IPS-NIHi11 (cell line): ENCODE measurements at regions not wholly inside any gene's neighbourhood (a gene's known extent, or its start where the extent isn't known, plus 50 kb on each side); places are given as distances from the start of the nearest gene placed in this dataset.
A peak's percentile ranks its signal among the peaks of the same experiment; 100 is the strongest.

Source experiments
- DNase-seq: peaks from one replicate; pipeline ENCODE4 v3.0.0; 2012; ENCODE audit warnings: mixed read lengths, low spot score

DNA sequence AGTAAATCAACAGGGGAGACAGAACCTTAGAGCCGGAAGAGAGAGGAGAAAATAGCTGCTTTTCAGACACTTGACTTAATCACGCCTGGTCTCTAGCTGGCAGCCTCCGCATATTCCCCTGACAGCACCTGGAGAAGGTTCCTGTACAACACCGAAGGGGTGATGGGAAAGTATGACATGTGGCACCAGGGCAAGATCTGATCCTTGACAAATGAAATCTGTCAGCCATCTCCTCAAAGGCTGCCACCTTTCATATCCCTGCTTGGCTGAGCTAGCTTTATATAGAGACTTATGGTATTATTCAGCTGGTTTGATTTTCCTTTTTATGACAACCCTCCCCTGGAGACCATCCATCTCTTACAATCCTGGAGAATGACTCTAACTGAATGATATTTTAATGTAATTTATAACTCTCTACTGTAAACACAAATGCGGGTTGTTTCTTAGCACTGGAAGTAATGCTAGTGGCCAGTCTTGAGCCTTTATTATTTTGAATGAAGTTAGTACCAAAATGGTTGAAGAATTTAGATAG, 1205.3 kb upstream of the CDH8 start:
- no peak for DNase-seq

DNA sequence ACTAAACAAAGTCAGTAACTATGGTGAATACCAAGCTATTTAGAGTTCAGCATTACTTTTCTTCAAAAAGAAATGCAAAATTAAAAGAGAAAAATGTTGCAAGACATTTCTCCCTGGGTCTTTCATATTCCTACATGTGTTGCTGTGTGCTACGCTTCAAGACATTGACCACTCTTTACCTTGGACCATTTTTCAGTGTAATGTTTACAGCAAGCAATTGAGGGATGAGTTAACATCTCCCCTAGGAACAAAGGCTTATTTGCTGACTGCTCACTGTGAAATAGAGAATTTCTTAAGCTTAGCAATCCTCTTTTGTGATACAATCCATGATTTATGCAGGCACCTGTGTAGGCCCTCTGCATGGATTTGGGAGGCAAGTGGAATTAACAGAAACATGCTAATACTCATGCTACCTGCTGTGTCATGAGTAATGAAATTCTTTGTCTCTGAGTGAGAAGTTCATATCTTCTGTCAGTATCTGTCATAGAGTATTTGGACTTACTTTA, 1202.9 kb upstream of the CDH8 start:
- DNase-seq, result peak; percentile 6

DNA sequence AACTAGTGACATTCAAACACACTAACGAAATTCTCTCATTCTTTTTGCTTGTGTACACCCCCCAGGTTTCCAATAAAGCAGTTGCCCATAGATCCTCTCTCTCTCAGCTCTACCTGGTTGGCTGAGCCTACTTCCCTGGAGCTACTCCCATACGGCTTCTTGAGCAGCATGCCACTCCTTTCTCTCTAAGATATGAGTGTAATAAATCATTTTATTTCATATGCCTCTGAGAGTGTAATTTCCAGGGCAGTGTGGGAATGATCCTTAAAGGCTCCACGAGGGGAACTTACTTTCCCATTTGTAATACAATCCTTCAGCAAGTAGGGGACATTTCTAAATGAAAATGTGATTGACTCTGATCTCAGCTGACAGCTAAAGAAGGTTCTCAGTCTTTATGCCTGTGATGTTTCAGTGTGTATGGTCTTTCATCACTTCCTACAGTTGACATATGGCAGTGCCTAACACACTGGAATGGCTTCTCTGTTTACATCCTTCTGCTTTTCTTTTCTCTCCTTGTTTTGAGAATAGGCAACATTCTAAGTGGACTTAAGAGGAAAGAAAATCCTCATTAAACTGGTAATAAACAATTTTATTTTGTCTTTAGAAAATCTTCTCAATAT, 1194.3 kb upstream of the CDH8 start:
- DNase-seq, result no peak

DNA sequence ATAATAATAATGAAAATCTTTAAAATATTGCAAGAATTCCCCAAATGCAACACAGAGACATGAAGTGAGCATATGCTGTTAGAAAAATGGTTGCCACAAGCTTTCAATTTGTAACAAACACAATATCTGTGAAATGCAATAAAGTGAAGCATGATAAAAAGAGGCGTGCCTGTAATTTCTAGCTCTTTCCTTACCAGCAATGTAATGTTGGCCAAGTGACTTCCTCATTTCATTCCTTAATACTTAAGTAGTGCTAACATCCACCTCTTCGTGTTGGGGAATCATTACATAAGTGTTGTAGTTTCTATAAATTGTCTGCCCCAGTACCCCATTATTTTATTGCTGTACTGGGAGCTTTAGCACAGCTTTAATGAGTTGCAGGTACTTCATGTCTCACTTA, 1192.0 kb upstream of the CDH8 start:
- no peak for DNase-seq

DNA sequence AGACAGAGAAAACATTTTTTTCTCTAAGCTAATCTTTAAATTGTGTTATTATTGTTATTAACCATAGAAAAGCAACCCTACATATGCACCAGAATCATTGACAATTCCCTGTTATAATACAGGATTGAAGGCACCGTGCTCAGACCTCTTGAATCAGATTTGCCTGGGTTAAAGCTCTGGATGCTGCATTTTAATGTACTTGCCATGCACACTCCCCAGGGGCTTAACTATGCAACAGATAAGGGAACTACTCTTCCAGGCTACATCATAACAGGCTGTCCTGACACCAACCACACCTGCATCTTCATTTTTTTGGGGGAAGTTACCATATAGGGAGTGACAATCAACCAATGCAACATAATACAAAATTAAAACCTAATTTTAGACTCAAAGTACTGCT, 1187.6 kb upstream of the CDH8 start:
- no peak for DNase-seq

DNA sequence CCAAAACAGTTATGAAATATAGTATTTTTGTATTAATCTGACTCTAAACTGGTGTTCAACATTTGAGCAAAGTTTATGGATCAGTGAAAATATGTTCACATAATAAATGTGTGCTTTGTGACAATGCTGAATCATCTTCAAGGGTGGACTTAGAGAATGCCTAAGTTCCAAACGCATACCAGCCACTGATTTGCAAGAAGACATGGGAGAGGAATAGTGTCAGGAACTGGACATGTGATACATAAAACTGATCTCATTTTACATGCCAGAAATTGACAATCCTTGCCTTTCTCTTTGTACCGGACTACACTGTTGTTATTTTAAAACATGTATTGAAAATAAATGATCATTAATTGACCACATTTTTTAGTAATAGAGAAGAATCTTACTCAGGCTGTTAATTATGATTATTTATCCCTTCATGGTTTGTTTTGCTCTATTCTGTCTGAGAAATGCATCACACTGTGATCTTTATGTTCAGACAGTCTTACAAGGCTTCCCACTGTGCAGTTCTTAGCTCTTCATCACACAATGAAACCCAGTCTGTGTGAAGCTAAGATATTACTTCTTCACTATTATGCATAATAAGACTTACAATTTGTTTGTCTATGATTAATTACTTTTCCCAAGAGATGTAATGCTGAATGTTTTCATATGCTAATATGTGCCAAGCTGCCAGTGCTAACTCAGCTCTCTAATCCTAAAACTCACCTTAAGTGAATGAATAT, 1180.6 kb upstream of the CDH8 start:
- DNase-seq, result no peak

DNA sequence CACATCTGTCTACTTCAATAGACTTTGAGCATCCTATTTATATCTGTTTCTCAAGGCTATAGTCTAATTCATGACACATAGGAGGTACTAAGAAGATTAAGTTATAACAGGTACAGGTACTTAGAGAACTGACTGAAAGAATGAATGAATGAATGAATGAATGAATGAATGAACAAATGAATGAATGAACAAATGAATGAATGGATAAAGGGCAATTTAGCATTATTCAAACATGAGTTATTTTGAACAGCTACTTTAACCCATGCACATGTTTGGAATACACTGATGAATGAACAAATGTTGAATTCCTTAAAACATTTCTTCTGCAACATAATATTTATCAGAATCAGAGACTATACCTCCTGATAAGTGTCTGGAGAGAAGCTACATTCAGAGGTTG, 1165.6 kb upstream of the CDH8 start:
- DNase-seq, result no peak

DNA sequence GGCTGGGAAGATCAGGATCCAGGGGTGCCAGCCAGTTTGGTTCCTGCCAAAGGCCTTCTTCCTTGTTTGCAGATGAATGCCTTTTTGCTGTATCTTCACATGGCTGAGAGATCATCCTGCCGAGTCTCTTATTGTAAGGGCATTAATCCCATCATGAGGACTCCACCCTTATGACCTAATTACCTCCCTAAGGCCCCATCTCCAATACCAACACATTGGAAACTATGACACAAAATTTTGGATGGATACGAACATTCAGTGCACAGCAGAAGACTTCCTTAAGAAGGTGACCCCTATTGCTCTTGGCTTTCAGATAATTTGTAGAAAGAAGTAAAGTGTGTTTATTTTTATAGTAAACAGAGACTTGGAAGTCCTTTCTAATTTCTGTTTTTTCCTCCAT, 1164.7 kb upstream of the CDH8 start:
- DNase-seq, result no peak

DNA sequence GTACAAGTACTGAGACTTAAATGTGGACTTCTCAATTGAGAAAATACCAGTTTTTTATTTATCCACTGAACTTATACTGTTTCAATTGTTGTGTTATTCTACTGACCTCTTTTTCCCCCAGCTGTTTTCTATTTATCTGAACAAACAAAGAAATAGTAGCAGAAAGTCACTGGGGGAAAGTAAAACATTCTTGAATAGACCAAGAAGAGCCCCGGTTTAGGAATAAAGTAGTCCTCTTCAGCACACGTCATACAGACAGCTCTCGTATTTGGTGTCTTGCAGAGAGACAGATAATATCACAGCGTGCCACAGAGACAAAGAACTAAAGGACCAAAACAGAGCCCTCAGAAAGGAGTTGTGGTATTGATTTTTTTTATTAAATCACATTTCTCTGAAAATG, 1159.1 kb upstream of the CDH8 start:
- DNase-seq, result no peak

DNA sequence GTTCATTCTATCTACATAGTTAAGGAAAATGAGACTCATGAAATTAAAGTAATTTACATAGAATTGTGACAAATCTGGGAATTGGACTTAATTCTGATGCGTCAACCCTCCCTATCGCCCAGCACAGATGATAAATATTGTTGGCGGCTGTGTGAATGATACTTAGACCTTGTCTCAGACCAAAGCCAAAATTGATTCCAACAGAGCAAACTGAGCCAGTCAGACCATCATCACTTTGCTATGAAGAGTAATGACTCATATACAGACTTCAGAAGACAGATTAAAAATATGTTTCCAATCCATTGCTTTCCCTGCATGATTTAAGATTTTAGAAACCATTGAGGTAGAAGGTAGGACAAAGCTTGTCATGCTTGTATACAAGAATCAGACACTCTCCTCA, 1156.7 kb upstream of the CDH8 start:
- DNase-seq, result no peak

DNA sequence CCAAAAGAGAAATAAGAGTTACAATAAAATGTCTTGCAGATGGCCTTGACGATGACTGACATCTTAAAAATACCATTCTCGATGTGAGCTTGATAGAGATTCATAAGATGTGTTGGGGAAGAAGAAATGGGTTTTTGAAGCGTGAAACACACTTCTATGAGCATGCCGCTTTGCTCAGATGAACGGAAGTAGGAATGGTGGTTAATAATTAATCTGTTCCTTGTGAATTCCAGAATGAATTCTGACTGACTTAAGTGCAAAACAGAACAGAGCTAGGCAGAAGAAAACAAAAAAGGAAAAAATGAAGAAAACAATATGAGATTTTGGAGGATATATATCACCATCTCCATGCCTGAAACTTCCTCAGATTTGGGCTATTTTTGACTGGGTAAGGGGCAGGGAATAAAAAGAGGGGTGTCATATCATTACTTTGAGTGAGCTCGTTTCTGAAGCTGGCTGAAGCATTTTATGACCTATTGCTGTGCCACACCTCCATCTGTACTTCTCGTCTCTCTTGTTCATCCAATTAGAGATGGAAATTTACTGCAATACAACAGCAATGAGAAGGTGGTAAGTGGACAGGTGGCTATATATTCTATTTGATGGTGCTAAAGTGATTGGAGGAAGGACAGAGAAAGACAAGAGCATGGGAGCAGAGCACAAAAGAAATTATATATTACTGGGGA, 1152.0 kb upstream of the CDH8 start:
- DNase-seq, result no peak

DNA sequence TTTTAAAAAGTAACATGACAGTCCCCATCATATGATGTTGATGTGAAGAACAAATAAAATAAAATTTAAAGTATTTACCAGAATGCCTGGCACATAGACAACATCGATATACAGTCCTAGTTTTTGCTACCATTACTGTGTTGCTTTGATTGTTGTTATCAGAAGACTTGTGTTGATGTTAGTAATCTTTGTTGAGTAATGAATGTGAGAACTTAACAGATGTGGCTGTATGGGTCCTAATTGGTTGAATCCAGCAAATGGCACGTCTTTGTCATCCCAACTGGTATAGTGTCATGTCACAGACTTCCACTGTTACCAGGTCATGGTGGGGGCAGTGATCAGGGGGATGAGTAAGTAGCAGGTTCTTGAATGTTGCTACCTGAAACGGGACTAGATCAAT, 1151.4 kb upstream of the CDH8 start:
- no peak for DNase-seq

DNA sequence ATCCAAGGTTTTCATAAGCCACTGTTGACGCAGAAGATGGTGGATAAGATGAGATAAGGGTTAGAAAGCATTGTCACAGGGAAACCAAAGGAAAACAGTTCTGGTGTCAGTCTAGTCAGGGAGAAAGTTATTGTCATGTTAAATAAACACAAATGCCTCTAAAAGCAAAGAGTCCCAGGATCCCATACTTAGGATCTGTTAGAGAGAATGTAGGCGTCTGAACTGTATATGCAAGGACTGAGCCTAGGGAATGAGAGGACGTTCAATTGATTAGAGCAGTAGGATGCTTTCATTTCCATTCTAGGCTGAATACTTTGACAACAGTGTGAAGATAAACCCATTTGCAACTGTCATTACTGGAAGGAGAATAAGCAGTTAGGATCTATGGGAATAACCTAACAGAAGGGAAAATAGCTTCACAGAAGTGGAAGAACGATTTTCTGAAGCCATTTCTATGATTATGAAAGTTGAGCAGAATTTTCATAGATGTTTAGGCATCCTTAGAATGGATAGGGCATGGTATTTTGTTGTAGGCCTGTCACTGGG, 1149.1 kb upstream of the CDH8 start:
- peak; percentile 26 for DNase-seq

DNA sequence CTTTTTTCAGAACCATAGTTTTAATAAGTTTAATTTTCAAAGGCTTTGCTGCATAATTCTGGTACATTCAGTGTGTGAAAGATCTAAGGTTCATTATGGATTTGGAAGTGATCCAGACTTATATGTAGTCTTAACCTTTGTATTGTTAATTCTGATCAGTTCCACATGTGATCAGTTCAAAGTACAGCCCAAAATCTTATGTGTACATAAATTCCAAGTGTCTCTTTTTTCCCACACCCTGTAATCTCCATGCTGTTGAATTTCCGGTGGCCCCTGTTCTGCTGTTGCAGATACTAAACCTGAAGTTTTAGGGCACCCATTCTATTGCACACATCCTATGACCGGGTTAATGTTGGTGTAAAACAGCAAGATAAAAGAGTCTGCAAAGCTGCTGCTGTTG, 1147.5 kb upstream of the CDH8 start:
- no peak for DNase-seq

DNA sequence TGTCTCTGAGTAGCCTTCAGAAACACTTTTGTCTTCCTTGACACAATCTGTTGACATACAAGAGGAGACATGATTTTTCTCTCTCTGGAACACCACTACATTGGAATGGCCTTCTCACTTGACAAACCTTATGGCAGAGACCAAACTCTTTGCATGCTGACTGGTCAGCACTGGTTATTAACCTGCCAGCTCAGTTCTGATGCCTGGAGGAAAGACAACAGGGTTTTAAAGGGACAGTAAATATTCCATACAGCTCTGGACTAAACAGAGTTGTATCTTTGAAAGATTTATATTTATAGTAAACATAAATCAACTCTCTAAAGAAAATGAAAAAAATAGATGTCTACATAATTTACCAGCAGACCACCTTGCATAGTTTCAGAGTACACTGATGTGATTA, 1139.1 kb upstream of the CDH8 start:
- no peak for DNase-seq

DNA sequence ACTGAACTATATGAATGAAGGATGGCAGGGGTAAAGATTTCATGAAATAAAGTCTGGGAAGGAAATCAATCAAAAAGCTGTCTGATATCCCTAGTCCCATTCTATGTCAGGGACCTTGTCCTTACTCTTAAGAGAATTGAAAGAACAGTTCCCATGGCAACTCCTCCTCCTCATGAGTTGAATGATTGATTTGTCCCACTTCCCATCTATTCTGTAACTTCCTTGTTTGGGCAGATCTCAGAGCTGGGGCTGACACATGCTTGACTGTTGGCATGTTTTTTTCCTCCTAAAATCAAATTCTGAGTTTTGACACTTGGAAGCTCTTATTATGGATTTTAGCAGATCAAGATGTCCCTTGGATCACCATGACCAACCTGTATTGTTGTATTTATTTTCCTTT, 1138.6 kb upstream of the CDH8 start:
- DNase-seq, result no peak

DNA sequence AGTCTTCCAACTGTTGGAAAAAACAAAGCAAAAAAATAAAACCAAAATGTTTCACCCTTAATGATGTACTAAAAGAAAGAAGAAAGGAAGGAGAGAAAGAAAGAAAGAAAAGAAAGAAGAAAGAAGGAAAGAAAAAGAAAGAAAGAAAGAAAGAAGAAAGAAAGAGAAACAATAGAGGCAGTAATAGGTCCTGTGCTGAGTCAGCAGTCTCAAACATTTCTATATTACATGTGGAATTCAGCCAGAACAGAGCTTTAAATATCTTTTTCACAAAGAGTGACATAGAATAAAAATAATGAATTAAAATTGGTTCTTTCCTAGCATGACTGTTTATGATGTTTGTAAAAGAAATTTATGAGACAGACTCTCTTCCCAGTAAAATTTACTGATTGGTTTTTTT, 1135.3 kb upstream of the CDH8 start:
- DNase-seq, result no peak

DNA sequence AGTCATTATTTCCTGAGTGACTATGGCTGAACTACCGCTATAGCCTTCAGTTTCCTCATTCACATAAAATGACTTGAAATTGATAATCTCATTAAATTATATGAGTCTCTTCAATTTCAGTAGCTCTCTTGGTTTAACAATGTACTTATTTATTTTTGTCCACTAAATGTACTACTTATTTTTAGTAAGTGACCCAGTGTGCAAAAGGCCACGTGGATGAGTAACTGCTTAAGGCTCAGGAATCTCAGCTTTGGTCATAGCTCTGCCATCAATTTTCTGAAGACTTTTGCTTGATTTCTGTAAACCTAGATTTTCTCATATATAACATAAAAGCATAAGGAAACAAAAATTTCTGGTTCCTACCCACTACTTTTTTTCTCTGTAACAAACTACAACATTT, 1132.9 kb upstream of the CDH8 start:
- no peak for DNase-seq

DNA sequence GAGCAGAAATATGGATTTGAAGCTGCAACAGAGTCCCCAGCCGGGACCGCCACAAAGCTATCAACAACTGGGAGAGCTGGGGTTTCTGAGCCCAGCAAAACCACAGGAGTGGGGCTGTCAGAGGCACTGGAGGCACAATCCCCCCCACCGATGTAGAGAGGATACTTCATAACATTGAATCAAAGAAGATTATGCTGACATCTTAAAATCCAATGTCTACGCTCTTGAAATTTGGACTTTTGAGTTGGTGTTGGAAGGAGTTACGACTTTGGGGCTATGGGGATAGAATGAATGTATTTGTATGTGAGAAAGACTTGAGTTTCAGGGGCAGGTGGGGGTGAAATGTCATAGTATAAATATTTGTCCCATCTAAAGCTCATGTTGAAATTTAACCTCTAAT, 1121.6 kb upstream of the CDH8 start:
- DNase-seq, result no peak

DNA sequence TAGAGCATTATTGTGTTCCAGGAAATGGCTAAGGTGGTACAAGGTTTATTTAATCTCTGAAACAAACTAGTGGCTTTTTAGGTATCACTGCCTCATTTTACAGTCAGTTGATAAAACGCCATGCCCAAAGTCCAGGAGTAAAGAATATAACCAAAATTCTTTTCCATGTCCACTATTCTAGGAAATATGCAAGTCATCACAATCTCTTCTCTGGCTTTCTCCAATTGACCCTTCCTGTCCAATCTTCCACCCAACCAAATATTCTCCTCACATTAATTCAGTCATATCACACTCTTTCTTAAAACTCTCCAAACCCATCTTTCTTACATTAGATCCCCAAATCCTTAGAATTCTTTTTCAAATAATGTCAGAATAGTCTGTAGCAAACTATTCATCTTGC, 1110.0 kb upstream of the CDH8 start:
- DNase-seq, result no peak

DNA sequence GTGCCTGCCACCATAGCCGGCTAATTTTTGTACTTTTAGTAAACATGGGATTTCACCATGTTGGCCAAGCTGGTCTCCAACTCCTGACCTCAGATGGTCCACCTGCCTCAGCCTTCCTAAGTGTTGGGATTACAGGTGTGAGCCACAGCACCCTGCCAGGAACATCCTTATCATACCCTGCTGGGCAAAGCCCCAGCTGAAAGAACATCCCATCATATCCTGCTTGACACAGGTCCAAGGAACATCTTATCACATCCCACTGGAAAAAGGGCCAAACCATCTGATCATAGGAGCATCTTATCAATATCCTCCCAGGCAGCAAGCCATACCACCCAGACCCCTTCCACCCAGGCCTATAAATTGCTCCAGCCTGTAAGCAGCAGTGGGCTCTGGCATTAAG, 1109.2 kb upstream of the CDH8 start:
- DNase-seq, result no peak

DNA sequence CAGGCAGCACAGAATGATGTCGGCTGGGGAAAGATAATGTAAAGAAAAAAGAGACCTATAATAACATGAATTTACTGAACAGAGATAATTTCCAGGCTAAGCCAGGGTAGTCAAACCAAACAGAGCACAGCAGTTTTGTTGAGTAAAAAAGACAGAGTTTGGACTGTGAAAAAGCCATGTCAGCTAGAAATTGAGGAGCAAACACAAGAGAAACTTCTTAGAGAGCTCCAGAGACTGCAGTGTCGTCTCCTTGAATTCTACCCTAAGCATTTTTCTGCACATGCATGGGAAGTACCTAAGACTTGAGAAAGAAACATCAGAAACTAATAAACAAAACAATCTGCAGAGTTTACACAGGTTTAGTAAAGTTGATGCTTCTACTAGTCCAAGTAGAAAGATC, 1098.8 kb upstream of the CDH8 start:
- no peak for DNase-seq

DNA sequence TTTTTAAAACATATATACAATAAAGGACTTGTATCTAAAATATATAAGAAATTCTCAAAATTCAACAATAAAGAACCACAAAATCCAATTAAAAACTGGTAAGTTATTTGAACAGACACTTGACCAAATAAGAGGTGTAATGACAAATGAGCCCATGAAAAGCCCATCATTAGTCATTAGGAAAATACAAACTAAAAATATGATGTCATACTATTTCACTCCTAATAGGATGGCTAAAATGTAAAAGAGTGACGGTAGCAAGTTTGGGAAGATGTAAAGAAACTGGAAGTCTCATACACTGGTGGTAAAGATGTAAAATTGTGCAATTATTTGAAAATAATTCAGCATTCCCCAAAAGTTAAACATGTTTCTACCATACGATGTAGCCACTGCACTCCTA, 1095.3 kb upstream of the CDH8 start:
- DNase-seq, result no peak
